ENCODE measurements at regions not wholly inside any gene's neighbourhood (a gene's known extent, or its start where the extent isn't known, plus 50 kb on each side); places are given as distances from the start of the nearest gene placed in this dataset.
"Not testable (repeated sequence)": the region's sequence is repeated elsewhere in the genome, so short reads cannot be mapped to it uniquely, and the experiment has no call there.

- not testable (repeated sequence) for DNase-seq
Measured at GRCh38 chr1:121066925-121067324, 117.2 kb downstream of the FAM72B start.

- DNase-seq: not testable (repeated sequence)
Measured at GRCh38 chr1:121068738-121069499, 115.2 kb downstream of the FAM72B start.

GRCh38 chr1:121073852-121074251 lies 110.3 kb downstream of the FAM72B start:
- DNase-seq: not testable (repeated sequence)

GRCh38 chr1:121075254-121075805 lies 108.8 kb downstream of the FAM72B start:
- not testable (repeated sequence) for DNase-seq

- DNase-seq: not testable (repeated sequence)
Measured at GRCh38 chr1:121076674-121077073, 107.5 kb downstream of the FAM72B start.

GRCh38 chr1:121079655-121080054 lies 104.5 kb downstream of the FAM72B start:
- DNase-seq: not testable (repeated sequence)

GRCh38 chr1:121080197-121080903 lies 103.8 kb downstream of the FAM72B start:
- peak; percentile 45 for DNase-seq

- DNase-seq: not testable (repeated sequence)
Measured at GRCh38 chr1:121080904-121081264, 103.3 kb downstream of the FAM72B start.

- not testable (repeated sequence) for DNase-seq
Measured at GRCh38 chr1:121081625-121082199, 102.4 kb downstream of the FAM72B start.

- DNase-seq: not testable (repeated sequence)
Measured at GRCh38 chr1:121082995-121083394, 101.1 kb downstream of the FAM72B start.

- DNase-seq: peak; percentile 11
Measured at GRCh38 chr1:121086249-121086648, 97.9 kb downstream of the FAM72B start.

GRCh38 chr1:121087221-121087620 lies 96.9 kb downstream of the FAM72B start:
- not testable (repeated sequence) for DNase-seq

- DNase-seq: not testable (repeated sequence)
Measured at GRCh38 chr1:121088568-121088967, 95.6 kb downstream of the FAM72B start.

GRCh38 chr1:121092329-121092968 lies 91.7 kb downstream of the FAM72B start:
- DNase-seq: not testable (repeated sequence)

- DNase-seq: not testable (repeated sequence)
Measured at GRCh38 chr1:121095014-121095413, 89.1 kb downstream of the FAM72B start.

GRCh38 chr1:121097127-121097866 lies 86.8 kb downstream of the FAM72B start:
- peak; percentile 89 for DNase-seq

- not testable (repeated sequence) for DNase-seq
Measured at GRCh38 chr1:121097867-121098215, 86.3 kb downstream of the FAM72B start.

- not testable (repeated sequence) for DNase-seq
Measured at GRCh38 chr1:121109025-121109424, 75.1 kb downstream of the FAM72B start.

GRCh38 chr1:121116522-121117297 lies 67.4 kb downstream of the FAM72B start:
- DNase-seq: not testable (repeated sequence)

- DNase-seq: not testable (repeated sequence)
Measured at GRCh38 chr1:121117298-121117611, 66.9 kb downstream of the FAM72B start.
